Iris pigment epithelial cell (primary cell): ENCODE measurements at regions not wholly inside any gene's neighbourhood (a gene's known extent, or its start where the extent isn't known, plus 50 kb on each side); places are given as distances from the start of the nearest gene placed in this dataset.
"Not testable (repeated sequence)": the region's sequence is repeated elsewhere in the genome, so short reads cannot be mapped to it uniquely, and the experiment has no call there.

Source experiments
- DNase-seq: peaks from one replicate; pipeline ENCODE4 v3.0.0-alpha.2; 2011; ENCODE audit warnings: low read depth

GRCh38 chr21:15472108-15473040 lies 257.4 kb upstream of the USP25 start:
- no peak for DNase-seq

DNA sequence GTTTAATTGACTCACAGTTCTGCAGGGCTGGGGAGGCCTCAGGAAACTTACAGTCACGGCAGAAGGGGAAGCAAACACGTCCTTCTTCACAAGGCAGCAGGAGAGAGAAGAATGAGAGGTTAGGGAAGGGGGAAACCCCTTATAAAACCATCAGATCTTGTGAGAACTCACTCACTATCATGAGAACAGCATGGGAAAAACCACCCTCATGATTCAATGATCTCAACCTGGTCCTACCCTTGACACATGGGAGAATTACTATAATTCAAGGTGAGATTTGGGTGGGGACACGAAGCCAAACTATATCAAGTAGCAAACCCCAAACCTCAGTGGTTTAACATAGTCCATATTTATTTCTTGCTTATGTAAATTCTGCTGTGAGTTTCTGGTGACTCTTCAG lies 252.0 kb upstream of the USP25 start:
- DNase-seq, result not testable (repeated sequence)

GRCh38 chr21:15480160-15480559 lies 249.6 kb upstream of the USP25 start:
- DNase-seq, result no peak

DNA sequence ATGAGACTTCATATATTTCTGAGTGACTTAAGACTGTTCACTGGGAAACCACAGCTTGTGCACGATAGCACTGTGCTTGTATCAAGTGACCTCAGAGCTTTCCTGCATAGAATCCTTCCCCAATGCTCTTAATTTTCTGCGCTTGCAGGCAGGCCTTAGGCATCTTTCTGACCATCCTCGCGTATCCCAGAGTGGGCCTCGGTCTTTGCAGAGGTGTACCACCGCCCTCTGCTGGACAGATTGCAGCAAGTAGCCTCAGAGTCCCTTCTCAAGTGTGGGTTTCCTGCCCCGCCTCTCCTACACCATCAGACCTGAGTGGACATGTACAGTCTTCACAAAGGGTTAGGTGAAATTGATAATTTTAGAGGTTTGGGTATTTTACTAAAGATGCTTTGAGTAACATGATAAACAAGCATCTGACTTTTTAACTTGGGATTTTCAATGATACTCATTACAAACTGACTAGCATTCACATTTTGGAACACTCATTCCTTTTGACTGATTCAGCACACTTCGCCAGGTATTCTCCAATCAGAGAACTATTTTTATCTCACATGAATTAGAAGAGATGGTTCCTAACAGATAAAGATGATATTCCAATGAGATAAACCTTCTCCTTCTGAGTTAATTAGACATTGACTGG lies 246.5 kb upstream of the USP25 start:
- DNase-seq, result peak; percentile 91

DNA sequence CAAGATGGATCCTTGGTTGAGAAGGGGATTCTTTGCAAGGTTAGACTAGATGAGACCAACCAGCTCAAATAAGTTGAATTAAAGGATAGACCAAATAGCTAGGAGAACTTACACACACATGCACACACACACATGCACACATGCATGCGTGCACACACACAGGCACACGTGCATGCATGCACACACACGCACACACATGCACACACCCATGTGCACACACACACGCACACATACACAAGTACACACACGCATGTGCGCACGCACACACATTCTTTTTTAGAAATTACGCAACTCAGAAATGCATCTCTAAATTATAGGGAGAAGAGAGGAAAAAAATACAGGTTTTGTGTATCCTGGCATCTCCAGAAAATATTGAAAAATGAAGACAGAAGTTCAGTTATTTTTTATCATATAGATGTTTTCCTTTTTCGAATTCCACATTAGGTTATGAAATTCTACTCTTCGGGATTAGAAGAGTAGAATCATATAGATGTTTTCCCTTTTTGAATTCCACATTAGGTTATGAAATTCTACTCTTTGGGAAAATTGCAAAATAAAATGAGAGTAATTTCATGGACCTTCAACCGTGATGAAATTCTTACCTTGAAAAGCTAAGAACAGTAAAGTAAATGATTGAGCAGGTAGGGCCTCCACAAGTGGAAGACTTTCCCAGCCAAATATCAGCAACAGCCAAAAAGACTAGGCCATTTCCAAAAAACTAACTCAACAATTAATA lies 243.2 kb upstream of the USP25 start:
- no peak for DNase-seq

GRCh38 chr21:15487196-15487550 lies 242.6 kb upstream of the USP25 start:
- DNase-seq, result no peak

- DNase-seq, result no peak
These were observed 238.7 kb upstream of the USP25 start for GRCh38 chr21:15491100-15491499.

DNA sequence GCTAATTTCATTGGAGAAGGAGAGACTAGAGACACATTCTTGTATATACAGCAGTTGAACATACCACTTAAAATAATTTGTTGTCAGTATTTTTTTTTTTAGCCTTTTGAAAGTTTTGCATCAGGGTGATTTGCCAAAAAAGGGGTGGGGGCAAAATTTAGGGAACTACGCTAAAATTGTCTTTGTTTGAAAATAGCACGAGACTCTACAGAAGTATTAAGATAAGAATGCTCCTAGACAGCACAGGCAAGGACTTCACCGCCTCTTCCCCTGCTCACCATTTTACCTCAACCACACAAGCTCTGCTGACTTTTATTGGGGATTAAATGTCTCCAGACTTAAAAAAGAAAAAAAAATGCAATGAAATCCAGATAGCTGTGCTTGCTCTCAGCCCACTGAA lies 236.1 kb upstream of the USP25 start:
- DNase-seq, result no peak

DNA sequence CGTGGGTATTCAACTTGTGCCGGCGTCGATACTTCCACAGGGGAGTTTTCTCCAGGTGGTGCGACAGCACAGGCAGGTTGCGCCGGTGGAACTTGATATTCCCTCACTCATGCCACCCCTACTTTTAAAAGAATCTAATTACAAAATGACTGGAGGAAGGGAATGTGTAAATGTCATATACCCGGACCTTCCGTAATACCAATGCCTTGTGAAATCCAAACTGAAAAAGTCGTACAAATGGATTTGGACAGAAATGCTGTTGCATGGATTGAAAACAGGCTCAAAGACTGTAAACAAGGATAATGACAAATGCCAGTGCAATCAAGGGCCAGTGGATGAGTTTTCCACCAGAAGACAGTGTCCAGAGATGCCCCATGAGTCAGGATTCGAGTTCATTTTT lies 235.3 kb upstream of the USP25 start:
- DNase-seq, result no peak

DNA sequence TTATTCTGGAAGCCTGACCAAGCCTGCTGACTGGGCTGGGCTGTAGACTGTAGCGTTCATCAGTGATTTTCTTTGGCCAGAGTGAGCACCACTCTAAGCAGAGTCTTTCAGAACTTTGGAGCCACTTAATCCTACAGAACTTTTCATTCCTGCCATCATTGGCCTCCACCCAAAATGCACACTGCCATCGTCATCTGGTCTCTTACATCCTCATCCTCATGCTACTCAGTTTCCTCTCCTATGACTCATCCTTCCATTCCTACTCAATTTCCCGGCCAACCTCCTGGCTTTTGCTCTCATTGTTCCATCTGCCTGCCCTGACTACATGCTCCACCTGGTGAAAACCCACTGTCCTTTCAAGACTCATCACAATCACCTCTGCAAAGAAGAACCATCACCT lies 233.8 kb upstream of the USP25 start:
- peak; percentile 40 for DNase-seq

DNA sequence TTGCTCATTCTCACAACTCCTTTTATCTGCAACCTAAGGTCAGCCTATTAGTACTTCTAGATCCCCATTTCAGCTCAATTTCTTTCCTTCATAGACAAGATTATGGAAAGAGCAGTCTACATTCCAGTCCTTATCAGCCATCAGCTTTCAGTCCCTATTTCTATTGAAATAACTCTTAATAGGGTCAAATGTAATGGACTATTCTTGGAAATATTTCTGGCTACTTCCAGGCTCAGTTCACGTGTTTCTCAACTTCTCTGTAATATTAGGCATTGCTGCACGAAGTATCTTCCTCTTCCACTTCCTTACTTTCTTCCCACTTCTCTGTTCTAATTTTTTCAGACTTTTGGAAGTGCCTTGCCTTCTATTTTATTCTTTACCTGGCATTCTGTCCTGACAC lies 232.9 kb upstream of the USP25 start:
- DNase-seq, result no peak

- no peak for DNase-seq
These were observed 231.3 kb upstream of the USP25 start for GRCh38 chr21:15498455-15498854.

GRCh38 chr21:15506086-15506485 lies 223.7 kb upstream of the USP25 start:
- DNase-seq, result no peak

DNA sequence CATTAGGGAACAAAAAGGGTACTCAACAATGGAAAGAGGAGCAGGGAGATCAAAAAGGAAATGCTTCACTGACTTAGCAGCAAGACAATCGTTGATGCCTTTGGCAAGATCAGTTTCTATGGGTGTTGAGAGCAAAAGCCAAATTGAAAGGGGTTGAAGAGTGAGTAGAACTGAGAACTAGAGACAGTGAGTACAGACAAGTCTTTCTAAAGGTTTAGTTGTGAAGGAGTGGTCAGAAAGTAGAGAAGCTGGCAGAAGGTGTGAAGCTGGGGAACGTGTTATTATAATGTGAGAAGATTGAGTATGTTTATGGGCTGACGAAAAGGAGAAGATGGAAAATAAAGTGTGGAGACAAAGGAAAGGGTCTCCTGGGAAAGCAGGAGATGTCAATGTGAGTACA lies 221.2 kb upstream of the USP25 start:
- DNase-seq, result no peak

DNA sequence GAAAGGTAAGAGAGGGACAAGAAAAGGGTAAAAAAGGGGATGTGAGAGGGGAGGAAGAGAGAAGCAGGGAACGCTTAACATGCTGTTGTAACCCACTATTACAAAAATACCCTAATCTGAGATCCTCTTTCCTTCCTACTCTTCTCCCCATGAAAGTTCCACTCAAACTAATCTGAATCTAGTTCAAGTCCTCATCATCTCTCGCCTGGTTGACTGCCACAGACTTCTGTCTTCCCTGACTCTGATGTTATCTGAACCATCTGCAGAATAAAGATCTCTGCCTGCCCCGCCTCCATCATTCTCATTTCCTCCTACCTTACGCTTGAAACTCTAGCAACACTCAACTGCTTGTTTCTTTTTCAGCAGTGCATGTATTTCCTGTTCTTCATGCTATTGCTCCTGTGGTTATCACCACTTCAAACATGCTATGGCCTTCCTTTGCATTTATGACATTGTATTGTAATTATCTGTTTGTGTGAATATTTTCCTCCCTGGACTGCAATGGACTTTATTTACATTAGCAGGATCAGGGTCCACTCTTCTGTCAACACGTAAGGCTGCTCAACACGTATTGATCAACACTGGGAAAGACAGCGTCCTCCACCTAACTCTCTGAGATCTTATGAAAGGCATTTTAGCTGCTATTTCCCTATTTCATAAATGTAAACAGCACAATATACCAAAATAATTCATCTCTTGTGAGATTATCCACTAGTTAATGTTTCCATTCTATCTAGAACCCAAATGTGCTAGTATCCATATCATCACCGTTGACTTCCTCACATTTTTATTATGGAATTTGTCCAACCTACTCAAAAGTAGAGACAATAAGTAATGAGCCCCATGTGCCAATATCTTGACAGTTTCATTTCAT lies 215.5 kb upstream of the USP25 start:
- no peak for DNase-seq

- DNase-seq, result no peak
These were observed 213.9 kb upstream of the USP25 start for GRCh38 chr21:15515908-15516307.

- no peak for DNase-seq
These were observed 212.4 kb upstream of the USP25 start for GRCh38 chr21:15517394-15517793.

GRCh38 chr21:15520811-15521643 lies 208.8 kb upstream of the USP25 start:
- DNase-seq, result peak; percentile 2

GRCh38 chr21:15521644-15522001 lies 208.2 kb upstream of the USP25 start:
- DNase-seq, result no peak

DNA sequence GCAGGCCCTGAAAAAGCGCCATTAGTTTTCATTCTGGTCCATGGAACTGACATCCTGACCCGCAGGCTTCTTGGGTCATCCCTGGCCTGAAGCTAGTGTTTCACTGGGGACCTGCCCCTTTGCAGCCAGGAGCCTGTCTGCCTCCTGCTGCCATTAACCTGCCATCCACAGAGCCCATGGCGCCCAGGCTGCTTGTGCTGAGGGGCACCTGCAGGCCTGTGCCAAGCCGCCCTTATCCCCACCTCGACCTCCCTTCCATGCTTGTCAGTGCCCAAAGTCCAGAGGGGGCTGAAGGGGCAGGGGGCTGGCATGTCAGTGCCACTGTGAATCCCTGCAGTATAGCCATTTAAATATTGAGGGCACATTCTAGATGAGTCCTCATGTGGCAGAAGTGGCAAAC lies 207.6 kb upstream of the USP25 start:
- DNase-seq, result no peak

- no peak for DNase-seq
These were observed 204.9 kb upstream of the USP25 start for GRCh38 chr21:15524855-15525254.
